Germinal center (tissue), 1 donor: ENCODE measurements at regions not wholly inside any gene's neighbourhood (a gene's known extent, or its start where the extent isn't known, plus 50 kb on each side); places are given as distances from the start of the nearest gene placed in this dataset.

Experiments used
- DNase-seq: peaks from one replicate; pipeline ENCODE4 v3.0.0; 2012; ENCODE audit warnings: mixed read lengths, low spot score

DNA sequence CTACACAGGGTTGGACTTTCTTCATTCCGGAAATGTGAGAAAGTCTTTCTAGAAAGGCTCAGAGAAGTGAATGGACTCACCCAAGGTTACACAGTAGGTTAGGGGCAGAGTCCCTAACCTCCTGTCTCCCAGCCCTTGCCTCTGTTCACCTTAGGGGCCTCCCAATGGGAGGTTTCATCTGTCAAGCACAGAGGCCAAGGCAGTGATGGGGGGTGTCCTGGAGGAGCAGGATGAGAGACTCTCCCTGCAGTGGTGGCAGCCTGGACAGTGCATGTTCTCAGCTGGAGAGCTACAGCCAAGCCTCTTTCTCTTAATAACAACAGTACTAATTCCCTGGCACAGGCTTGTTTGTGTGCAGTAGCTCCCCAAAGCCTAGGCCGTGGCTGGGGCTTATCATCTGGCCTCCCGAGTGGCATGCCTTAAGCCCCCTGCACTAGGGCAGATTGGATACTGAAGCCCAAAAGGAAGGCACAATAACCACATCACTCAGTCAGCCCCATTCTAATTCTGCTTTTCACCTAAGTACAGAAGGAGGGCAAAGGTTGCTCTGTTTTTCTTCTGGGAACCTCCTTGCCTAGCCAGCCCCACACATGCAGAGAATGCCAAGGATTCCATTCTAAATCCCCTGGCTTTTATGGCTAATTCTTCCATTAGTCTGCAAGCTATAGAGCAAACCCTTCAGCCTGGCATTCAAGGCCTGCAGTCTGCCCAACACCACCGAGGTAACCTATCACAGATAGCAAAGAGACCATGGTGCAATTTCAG is 50.2 kb upstream of the XPA start:
- no peak for DNase-seq

DNA sequence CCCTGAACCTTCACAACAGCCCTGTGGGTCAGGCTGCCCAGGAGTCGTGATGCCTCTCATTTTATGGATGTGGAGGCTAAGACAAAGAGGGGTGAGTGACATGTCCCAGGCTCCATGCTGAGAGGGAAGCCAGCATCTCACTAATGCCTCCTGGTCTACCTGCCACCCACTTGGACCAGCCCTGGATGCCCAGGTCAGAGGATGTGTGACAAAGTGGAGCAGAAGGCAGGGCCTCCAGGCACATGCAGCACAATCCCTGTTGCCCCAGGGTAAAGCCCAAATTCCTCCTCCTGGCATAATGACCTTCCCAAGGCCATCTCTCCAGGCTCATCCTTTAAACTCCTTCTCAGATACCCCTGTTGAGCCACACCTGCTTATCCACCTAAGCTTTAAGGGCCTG is 51.4 kb upstream of the XPA start:
- no peak for DNase-seq

DNA sequence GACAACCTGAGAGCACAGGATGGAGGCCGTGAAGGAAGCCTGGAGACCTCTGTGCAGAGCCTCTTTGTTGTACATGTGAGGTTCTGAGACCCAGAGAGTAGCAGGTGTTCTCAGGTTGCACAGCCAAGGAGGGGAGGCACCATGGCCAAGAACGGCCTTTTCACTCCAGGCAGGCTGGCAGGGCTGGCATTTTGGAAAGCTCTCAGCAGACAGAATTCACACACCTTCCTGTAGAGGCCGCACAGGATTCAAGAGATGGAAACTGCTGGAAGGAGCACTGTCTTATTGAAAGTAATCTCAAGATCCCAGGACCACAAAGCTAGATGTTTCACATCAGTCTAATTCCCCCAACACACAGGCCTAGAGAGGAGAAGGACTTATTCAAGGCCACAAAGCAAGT is 52.8 kb upstream of the XPA start:
- DNase-seq: no peak

DNA sequence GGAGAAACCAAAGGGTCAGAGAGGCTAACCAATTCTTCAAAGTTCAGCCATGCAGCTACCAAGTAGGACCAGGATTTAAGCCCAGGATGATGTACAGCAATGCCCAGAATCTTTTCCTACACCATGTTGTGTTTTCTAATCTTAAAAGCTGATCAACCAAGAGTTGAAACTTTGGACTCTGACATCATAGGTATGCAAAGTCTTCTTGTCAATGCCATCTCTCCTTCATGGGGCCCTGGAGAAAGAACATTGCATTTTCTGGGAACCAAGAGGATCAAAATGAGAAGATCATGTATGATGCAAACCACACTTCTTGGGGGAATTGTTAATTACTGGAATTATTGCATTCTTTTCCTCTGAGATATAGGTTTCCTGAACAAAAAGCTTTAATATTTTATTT is 54.4 kb upstream of the XPA start:
- no peak for DNase-seq

DNA sequence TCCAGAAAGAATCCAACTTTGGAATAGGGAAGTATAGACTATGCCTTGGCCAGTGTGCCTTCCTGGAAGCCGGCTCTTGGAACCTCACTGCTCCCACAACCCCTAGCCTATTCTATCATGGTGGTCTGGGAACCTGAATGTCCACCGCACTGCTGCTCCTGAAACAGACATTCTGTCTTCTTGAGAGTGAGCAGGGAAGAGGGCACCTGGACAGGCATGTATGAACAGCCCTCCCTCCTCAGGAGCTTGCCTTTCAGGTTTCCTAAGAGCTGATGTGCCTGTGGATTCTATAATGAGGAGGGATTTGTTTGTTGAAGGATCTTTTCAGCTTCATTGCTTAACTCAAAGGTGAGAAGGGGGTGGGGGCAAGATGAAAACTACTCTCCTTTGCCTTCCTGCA is 55.1 kb upstream of the XPA start:
- DNase-seq: no peak

DNA sequence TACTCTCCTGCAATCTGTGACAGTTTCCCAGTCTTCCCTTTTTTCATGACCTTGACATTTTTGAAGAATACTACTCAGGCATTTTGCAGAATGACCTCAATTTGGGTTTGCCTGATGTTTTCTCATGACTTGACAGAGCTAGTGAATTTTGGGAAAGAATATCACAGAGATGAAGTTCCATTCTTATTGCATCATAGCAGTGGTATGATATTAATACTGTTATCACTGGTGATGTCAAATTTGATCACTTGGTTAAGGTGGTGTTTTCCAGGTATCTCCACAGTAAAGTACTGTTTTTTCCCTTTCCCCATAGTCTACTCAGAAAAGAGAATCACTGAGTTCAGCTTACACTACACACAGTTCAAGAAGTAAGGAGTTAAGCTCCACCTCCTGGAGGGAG is 56.2 kb upstream of the XPA start:
- DNase-seq: no peak

DNA sequence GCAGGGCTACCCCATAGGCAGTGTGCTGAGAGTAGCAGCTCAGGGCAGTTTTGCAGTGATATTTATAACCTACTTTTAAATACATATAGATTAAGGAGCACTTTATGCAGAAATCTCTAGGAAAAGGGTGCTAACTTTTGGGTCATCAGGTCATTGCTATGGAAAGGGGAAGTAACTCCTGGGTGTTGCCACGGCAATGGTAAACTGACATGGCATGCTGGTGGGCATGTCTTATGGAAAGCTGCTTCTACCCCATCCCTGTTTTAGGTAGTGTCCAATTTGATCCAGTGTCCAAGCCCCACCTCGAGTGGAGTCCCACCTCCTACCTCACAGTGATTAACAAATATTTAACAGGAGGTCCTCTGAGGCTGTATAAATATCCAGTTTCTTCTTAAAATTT is 56.8 kb upstream of the XPA start:
- DNase-seq: no peak

DNA sequence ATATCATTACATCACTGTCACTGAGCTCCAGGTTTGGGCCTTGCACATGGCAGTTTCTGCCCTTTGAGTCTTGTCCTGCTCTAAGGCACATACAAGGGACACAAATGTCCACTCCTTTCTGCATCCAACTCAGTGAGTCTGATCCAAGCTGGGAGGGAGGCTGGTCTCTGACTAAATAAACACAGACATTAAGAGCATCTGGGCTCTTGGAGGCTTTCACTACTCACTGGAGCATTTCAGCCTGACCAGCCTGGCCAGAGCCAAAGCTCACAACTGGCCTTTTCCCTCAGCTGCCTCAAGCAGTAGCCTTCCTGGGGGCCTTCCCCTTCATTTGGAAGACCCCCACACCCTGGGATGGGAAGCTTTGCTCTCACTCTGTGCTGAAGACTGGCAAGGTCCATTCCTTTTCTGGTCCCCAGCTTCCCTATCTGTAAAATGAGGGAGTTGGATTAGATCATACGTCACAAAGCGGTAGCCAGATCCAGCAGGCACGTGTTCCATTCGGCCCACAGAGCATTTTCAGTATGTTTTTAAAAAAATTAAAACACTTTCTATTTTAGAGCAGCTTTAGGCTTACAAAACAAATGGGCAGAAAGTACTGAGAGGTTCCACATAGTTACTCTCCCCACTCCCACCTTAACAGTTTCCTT is 58.6 kb upstream of the XPA start:
- no peak for DNase-seq

DNA sequence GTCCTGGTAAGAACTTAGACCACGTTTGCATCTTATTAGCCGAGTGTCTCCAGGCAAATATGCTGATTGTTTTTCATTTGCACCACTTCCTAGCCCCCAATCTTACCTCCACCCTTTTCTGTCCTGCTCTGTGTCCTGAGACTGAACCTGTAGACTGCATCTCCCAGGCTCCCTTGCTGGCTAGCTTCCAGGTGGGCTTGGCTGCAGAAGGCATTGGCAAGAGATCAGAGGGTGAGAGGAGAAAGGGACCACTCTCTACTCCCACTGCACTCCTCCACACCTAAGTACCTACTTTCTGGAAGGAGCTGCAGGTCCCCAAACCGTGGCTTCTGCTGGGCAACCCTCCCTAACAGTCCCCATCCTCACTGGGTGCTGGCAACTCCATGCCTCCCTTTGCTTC is 59.9 kb upstream of the XPA start:
- no peak for DNase-seq

DNA sequence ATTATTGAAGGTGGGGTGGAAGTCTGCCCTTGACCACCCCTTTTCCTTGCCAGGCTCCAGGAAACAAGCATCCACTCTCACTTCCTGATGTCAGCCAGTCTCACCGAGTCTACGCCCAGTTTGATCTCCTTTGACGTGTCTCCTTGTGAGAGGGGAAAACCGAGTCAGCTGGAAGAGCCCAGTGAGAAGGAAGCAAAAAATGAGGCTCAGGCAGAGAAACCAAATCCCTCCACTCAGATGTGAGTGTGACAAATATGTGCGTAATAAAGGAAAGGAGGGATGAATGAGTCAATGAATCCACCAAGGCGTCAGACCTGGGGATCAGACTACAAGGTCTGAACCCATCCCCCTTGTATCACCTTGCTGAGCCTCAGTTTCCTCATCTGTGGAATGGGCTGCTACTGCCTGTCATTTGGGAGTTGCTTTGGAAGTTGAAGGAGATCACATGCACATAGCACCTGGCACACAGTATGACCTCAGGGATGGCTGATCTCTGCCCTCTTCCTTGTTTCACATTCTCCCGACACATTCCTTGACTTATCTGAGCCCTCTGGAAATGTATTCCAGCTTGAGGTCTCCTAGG is 61.3 kb upstream of the XPA start:
- no peak for DNase-seq

DNA sequence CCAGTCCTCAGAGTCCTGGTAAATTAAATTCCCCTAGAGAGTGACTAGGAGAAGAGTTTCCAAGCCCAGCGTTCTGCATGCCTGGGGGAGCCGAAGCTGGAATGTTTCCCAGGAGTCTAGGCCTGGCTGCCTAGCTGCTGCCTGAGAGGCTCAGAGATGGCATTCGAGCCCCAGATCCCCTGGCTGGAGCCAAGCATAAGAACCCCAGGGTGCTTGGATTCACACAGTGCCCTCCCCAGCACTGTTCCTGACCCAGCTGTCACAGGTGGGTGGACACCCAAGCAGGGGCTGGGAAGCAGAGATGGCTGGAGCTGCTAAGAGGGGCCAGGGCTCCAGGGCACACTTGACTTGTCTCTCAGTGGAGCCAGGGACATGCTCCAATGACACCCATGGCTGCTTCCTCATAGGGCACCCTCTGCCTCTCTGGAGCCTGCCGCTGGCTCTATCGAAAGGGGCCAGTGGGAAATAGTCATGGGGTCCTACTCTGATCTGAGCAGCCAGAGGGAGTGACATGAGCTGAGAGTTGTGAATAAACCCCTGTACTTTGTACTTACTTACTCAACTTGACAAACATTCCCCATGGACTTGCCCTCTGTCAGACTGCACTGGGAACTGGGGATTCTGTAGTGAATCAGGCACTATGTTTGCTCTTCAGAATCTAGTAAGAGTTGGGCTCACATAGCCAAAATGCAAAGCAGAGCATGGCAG is 62.6 kb upstream of the XPA start:
- DNase-seq: no peak

DNA sequence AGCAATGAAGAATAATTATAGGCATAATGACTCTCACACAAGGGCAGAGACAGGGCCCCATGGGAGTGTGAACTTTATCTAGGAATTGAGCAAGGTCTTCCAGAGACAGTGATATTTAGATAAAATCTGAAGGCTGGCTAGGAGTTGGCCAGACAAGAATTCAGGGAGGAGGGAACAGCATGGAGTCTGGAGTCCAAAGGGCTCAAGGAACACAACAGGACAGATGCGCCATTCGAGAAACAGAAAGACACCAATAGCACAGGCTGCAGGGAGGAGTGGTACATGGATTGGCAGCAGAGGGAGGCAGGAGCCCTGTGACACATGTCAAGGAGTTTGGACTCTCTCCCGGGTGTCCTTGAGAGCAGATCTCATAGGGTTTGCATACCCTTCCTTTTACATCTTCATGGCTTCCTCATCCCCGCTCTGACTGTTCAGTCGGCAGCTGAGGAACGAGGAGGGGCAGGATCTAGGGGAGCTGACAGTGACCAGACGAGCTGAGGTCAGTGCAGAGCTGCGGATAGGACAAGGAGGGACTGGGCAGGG is 64.0 kb upstream of the XPA start:
- DNase-seq: no peak

DNA sequence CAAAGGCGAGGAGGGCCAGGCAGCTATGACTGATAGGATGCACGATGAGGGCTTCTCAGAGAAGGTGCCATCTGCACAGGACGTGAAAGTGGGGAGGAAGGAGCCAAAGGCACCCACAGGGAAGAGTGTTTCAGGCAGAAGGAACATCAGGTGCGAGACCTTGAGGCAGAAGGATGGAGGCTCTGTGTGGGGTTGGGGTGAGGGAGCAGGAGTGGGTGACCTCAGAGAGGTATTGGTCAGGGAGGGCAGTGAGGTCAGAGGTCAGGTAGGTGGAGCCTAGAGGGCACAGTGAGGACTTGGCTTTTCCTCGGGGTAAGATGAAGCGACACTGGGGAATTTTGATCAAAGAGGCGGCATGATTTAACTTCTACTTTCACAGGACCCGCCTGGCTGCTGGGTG is 64.7 kb upstream of the XPA start:
- DNase-seq: no peak

DNA sequence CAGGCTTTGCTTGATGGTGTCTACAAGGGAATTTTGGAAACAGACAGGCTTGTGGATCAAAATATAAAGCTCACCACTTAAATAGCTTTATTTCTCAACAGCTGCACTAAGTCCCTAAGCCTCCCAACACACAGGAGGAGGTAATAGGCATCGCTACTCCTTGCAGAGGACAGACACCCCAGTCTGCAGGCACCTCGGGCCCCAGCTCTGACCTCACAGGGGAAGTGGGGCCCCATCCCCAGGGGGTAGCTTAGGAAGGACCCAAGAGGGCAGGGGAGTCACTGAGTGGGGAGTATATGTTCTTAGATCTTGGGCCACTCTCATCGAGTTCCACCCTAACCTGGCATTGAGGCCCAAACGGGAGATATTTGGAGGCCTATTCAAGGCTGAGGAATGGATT is 66.7 kb upstream of the XPA start:
- no peak for DNase-seq

DNA sequence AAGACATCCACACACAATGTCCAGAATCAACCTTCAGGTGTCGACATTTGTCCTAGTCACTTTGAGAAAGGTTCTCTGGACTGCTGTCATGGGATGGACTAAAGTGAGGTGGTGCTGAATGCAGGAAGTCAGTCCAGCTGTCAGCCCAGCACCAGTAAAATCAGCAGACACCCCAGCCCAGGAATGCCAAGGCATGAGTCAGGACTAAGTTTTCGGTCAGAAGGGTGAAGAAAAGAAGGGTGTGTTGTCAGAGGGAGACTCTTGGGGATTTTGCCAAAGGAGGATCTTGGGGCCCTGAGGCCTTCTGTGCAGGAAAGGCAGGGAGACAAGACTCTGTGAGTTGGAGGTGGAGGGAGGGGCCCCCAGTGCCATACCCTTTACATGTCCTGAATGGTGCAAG is 69.0 kb upstream of the XPA start:
- no peak for DNase-seq

DNA sequence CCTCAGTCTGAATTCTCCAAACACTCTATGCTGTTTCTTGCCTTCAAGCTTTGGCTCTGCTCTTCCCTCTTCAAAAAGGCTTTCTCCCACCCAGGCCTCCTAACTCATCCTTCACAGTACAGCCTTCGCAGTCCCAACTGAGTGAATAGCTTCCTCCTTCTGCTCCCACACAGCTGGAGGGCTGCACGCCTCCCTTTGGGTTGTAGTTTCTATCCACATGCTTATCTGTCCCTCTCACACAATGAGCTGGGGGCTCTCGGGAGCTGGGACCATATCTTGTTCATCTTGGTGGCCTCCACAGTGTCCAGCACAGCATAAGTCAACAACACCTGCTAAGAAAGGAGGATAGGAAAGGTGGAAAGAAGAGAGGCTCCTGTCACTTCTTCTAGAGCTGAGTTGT is 69.5 kb upstream of the XPA start:
- no peak for DNase-seq

DNA sequence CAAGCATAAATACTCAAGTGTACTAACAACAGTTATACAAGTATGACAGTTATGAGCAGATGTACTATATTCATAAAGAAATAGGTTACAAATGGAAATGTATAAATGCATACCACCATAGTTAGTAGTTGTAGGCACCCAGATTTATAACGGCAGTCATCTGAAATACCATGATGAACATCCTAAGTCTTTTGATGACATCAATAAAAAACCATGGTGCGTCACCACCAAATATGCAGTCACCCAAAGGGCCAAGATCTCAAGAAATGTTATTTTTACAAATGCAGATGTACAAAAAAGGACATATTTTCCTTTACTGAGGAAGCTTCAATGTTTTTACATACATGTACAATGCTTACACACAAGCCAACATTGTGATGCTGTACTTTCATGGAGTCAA is 70.8 kb upstream of the XPA start:
- DNase-seq: no peak

DNA sequence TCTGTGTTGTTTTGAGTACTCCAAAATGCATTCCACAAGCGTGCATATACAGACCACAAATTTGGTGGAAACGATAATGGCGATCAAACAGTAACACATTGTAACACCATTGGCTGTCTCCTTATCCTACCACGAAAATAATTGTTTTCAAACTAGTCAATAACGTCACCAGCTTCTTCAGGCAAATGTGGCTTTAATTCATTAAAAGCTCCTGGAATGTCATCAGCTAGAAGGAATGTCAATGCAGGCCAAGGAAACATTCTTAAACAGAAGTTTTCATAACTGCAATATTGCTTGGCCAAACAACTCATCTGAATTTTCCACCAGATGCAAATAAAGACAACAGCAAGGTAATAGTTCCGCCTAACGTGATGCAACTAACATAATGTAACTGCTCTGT is 71.6 kb upstream of the XPA start:
- no peak for DNase-seq

DNA sequence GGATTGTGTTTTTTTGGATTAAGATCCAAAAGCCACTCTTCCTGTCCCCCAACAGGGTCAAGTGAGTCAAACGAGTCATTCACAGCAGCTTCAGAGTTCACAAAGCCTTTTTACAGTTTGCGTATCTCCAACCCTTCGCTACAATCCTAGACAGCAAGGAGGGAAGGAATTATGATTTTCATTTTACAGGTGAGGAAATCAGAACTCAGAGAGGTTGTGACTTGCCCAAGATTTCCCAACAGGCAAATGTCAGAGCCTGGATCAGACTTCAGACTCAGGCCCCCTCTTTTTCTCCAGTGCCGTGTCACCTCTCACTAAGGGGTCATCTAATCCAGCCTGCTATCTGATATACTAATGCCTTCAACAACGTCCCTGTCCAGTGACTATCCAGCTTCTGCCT is 72.1 kb upstream of the XPA start:
- no peak for DNase-seq

DNA sequence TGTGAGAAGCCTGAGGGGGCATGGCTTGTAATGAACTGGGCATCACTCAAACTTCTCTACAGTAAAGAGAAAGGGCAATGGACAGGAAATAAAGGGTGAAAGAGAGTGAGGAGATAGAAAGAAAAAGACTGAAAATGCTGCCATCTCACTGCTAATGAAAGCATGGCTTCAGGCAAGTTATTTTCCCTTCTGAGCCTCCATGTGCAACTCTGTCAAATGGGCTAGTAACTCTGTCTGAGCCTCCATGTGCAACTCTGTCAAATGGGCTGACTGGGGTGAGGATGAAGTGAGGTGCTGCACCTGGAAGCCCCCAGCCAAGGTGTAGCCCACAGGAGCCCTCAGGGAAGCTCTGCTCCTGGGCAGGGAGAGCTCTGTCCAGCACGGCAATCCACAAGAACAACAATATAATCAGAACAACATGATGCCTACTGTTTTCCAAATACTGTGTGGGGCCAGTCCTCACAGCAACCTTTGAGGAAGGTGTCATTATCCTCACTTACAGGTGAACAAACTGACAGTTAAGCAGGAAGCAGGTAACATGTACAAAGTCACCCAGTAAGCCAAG is 73.8 kb upstream of the XPA start:
- no peak for DNase-seq

DNA sequence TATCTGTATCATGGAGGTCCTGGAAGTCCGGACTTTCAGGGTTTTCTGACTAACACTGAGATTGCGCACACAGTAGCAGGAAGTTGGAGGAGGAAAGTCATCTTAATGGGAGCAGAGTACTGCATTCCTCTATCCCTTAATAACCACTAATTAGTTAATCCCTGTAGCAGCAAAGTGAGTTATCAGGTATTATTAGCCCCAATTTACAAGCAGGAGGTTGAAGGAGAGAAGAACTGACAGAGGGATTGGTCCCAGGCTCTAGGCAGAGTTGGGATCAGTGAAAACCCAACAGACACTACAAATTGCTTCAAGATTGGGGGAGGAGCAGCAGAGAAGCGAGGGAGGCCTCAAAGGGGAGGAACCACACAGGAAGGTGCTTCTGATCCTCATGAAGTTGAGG is 74.5 kb upstream of the XPA start:
- DNase-seq: no peak

DNA sequence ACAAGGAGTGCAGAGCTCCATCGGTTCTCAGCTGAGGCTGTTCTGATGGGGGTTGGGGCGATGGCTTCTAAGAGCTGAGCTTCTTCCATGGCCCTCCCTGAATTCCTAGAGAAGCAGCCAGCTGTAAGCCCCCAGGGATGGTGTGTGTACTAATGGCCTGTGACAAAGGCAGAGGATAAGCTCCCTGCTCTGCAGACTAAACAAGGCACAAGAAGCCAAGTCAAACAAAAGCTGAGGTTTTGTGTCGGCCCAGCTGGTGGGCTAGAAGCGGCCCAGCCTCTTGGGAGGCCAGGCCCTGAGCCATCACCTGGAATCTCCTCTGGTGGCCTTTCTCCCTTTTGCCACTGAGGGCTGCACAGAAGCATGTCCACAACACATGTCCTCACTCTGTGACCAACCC is 75.0 kb upstream of the XPA start:
- no peak for DNase-seq

DNA sequence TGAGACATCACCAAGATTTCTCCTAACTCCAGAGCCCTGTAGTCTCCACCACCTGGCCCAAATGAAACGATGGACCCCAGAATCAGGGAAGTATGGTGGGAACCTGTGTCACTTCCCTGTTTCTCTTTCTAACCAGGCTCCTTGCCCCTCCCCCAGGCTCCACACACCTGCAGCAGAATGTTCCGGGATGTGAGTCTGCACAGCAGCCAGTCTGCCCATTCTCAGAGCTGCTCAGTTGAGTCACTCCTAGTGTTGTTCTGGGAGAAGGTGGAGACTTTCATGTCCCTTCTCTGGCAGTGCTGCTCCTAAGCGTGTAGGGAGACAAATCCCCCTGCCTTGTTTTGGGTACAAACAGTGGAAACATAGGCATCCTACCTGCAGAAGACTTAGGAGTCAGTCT is 76.0 kb upstream of the XPA start:
- no peak for DNase-seq
